HUES6 (cell line): ENCODE measurements at regions not wholly inside any gene's neighbourhood (a gene's known extent, or its start where the extent isn't known, plus 50 kb on each side); places are given as distances from the start of the nearest gene placed in this dataset.

Source experiments
- H3K27ac ChIP-seq: 2 replicates; pipeline ENCODE4 v1.7.0; 2013; ENCODE audit warnings: low read depth, mild to moderate bottlenecking, low read length, inconsistent platforms
- H3K27me3 ChIP-seq: 2 replicates; pipeline ENCODE4 v1.6.1; 2013; ENCODE audit warnings: low read length; ENCODE audit not compliant: control insufficient read depth, insufficient read depth
- H3K36me3 ChIP-seq: 2 replicates; pipeline ENCODE4 v1.6.1; 2013; ENCODE audit warnings: low read length; ENCODE audit not compliant: control insufficient read depth, insufficient read depth
- H3K4me1 ChIP-seq: 2 replicates; pipeline ENCODE4 v1.6.1; 2013; ENCODE audit warnings: low read length; ENCODE audit not compliant: control insufficient read depth, insufficient read depth
- H3K4me3 ChIP-seq: 2 replicates; pipeline ENCODE4 v1.5.1; 2013; ENCODE audit warnings: low read depth, low read length
- H3K9ac ChIP-seq: one replicate; pipeline ENCODE4 v1.6.1; 2013; ENCODE audit warnings: mild to moderate bottlenecking, low read length
- H3K9me3 ChIP-seq: 2 replicates; pipeline ENCODE4 v1.6.1; 2013; ENCODE audit warnings: low read depth, low read length; ENCODE audit not compliant: control insufficient read depth, insufficient read depth

GRCh38 chr3:135864060-135864459, 101.5 kb upstream of the PPP2R3A start:
- no peak overlapping the region for H3K27ac ChIP-seq
- no peaks in the 10 kb centered on the region for H3K9me3 ChIP-seq
- no peaks in the 10 kb centered on the region for H3K36me3 ChIP-seq
- H3K4me1 ChIP-seq, result no peaks in the 10 kb centered on the region
- H3K9ac ChIP-seq, result no peak overlapping the region
- H3K4me3 ChIP-seq, result no peak overlapping the region
- H3K27me3 ChIP-seq, result peaks cover 3% of the 10 kb centered on the region; the same call in 1 of the 2 replicates

GRCh38 chr3:135865085-135865484, 100.4 kb upstream of the PPP2R3A start:
- H3K27ac ChIP-seq, result no peak overlapping the region
- H3K4me3 ChIP-seq, result no peak overlapping the region
- no peaks in the 10 kb centered on the region for H3K9me3 ChIP-seq
- no peaks in the 10 kb centered on the region for H3K27me3 ChIP-seq
- H3K36me3 ChIP-seq, result no peaks in the 10 kb centered on the region
- H3K4me1 ChIP-seq, result no peaks in the 10 kb centered on the region
- H3K9ac ChIP-seq, result no peak overlapping the region

GRCh38 chr3:135865553-135865952, 100.0 kb upstream of the PPP2R3A start:
- H3K27me3 ChIP-seq, result no peaks in the 10 kb centered on the region
- H3K9ac ChIP-seq, result no peak overlapping the region
- H3K27ac ChIP-seq, result no peak overlapping the region
- H3K9me3 ChIP-seq, result no peaks in the 10 kb centered on the region
- H3K4me3 ChIP-seq, result no peak overlapping the region
- no peaks in the 10 kb centered on the region for H3K4me1 ChIP-seq
- H3K36me3 ChIP-seq, result no peaks in the 10 kb centered on the region

GRCh38 chr3:135867911-135868310, 97.6 kb upstream of the PPP2R3A start:
- H3K27me3 ChIP-seq, result no peaks in the 10 kb centered on the region
- no peaks in the 10 kb centered on the region for H3K4me1 ChIP-seq
- H3K27ac ChIP-seq, result no peak overlapping the region
- H3K9me3 ChIP-seq, result no peaks in the 10 kb centered on the region
- no peaks in the 10 kb centered on the region for H3K36me3 ChIP-seq
- no peak overlapping the region for H3K9ac ChIP-seq
- no peak overlapping the region for H3K4me3 ChIP-seq

- no peak overlapping the region for H3K9ac ChIP-seq
Measured at GRCh38 chr3:135868801-135869200, 96.7 kb upstream of the PPP2R3A start.

GRCh38 chr3:135869439-135870105, 96.0 kb upstream of the PPP2R3A start:
- Histone ChIP-seq H3K27ac (no peak overlapping the region), H3K36me3 (no peaks in the 10 kb centered on the region), H3K27me3 (no peaks in the 10 kb centered on the region), H3K9me3 (no peaks in the 10 kb centered on the region), H3K9ac (no peak overlapping the region), H3K4me1 (no peaks in the 10 kb centered on the region), H3K4me3 (no peak overlapping the region)

More at GRCh38 chr3:135868801-135869200, 96.7 kb upstream of the PPP2R3A start:
- Histone ChIP-seq H3K36me3 (no peaks in the 10 kb centered on the region), H3K4me3 (no peak overlapping the region), H3K9me3 (no peaks in the 10 kb centered on the region), H3K27me3 (no peaks in the 10 kb centered on the region), H3K4me1 (no peaks in the 10 kb centered on the region), H3K27ac (no peak overlapping the region)

GRCh38 chr3:135871311-135871710, 94.2 kb upstream of the PPP2R3A start:
- H3K9ac ChIP-seq, result no peak overlapping the region
- H3K27ac ChIP-seq, result no peak overlapping the region
- H3K36me3 ChIP-seq, result no peaks in the 10 kb centered on the region
- H3K4me1 ChIP-seq, result no peaks in the 10 kb centered on the region
- H3K27me3 ChIP-seq, result no peaks in the 10 kb centered on the region
- H3K9me3 ChIP-seq, result no peaks in the 10 kb centered on the region
- no peak overlapping the region for H3K4me3 ChIP-seq

- Histone ChIP-seq H3K9ac (no peak overlapping the region), H3K36me3 (no peaks in the 10 kb centered on the region), H3K4me3 (no peak overlapping the region), H3K27me3 (no peaks in the 10 kb centered on the region), H3K4me1 (no peaks in the 10 kb centered on the region), H3K27ac (no peak overlapping the region), H3K9me3 (no peaks in the 10 kb centered on the region)
Measured at GRCh38 chr3:135874035-135874434, 91.5 kb upstream of the PPP2R3A start.

GRCh38 chr3:135878501-135878900, 87.0 kb upstream of the PPP2R3A start:
- Histone ChIP-seq H3K36me3 (no peaks in the 10 kb centered on the region), H3K9me3 (no peaks in the 10 kb centered on the region), H3K27ac (no peak overlapping the region), H3K4me3 (no peak overlapping the region), H3K4me1 (no peaks in the 10 kb centered on the region), H3K9ac (no peak overlapping the region), H3K27me3 (no peaks in the 10 kb centered on the region)

GRCh38 chr3:135885885-135886284, 79.6 kb upstream of the PPP2R3A start:
- H3K9me3 ChIP-seq, result no peaks in the 10 kb centered on the region
- H3K9ac ChIP-seq, result no peak overlapping the region
- no peak overlapping the region for H3K27ac ChIP-seq
- H3K4me3 ChIP-seq, result no peak overlapping the region
- no peaks in the 10 kb centered on the region for H3K27me3 ChIP-seq
- H3K4me1 ChIP-seq, result peaks cover 6% of the 10 kb centered on the region; the same call in 1 of the 2 replicates
- H3K36me3 ChIP-seq, result no peaks in the 10 kb centered on the region

- H3K36me3 ChIP-seq, result no peaks in the 10 kb centered on the region
- no peak overlapping the region for H3K9ac ChIP-seq
- H3K27ac ChIP-seq, result no peak overlapping the region
- peaks cover 6% of the 10 kb centered on the region; the same call in 1 of the 2 replicates for H3K4me1 ChIP-seq
- H3K4me3 ChIP-seq, result no peak overlapping the region
- H3K27me3 ChIP-seq, result no peaks in the 10 kb centered on the region
- no peaks in the 10 kb centered on the region for H3K9me3 ChIP-seq
Measured at GRCh38 chr3:135887220-135887619, 78.3 kb upstream of the PPP2R3A start.
